ENCODE measurements at regions not wholly inside any gene's neighbourhood (a gene's known extent, or its start where the extent isn't known, plus 50 kb on each side); places are given as distances from the start of the nearest gene placed in this dataset.
"Not testable (repeated sequence)": the region's sequence is repeated elsewhere in the genome, so short reads cannot be mapped to it uniquely, and the experiment has no call there.

DNA sequence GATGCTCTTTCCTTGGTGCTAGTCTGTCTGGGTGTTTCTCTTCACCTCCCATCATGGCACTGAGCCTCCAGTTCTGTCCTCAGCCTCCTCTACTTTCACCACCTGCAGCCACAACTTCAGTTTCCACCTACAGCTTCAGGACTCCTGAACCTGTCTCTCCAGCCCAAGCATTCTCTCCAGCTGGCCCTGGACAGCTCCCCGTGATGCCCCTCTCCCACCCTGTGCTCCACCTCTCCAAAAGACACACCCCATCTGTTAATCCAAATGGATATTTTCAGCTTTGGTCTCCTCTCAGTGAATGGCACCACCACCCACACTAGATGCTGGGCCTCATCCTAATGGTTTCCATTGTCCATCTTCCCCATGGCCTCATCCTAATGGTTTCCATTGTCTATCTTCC lies 79.5 kb upstream of the NEDD9 start:
- H3K27me3 ChIP-seq (ENCODE audit: control insufficient read depth in 1 of 2, insufficient read depth in 2 of 2, low read length in 2 of 2): no peaks in the 10 kb centered on the region
- H3K36me3 ChIP-seq (ENCODE audit: control insufficient read depth in 2 of 2, insufficient read depth in 2 of 2, low read length in 2 of 2): no peaks in the 10 kb centered on the region
- no peak overlapping the region for H3K27ac ChIP-seq (ENCODE audit: low read length)
- no peak overlapping the region for H3K4me3 ChIP-seq (ENCODE audit: low read length in 2 of 2)
- no peaks in the 10 kb centered on the region for H3K4me1 ChIP-seq (ENCODE audit: control insufficient read depth, insufficient read depth, low read length)
- H3K9ac ChIP-seq (ENCODE audit: low read length in 2 of 2): no peak overlapping the region
- no peaks in the 10 kb centered on the region for H3K9me3 ChIP-seq (ENCODE audit: control insufficient read depth in 2 of 2, low read length in 2 of 2)

DNA sequence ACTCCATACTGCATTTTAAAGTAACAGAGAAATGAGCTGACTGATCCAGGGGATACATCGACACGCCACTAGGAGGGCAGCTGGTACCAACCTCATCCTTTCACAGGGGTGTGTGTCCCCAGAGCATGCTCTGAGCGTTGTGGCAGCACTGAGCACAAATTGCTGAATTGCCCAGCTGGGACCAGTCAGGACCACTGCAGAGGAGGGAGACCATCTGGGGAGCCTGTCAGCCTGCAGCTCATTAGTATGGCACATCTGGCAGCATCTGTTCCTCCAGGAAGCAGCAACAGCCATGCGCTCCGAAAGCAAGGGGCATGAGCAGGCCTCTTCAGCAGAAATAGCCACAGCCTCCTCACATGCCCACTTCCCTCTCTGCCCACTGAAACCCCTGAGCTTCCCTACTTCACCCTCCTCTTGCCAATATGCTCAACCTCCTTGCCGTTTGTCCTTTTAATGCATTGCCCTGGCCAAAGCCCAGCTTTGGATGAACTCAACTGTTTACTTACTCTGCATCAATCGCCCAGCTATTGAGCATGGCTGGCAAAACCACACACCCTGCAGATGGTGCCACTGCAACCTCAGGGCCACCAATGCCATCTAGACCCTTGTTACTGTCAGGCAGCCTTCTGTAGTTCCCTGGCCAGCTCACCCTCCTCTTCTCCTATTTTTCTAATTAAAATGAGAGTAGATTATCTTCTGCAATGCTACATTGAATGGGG lies 77.6 kb upstream of the NEDD9 start:
- H3K27me3 ChIP-seq (ENCODE audit: control insufficient read depth in 1 of 2, insufficient read depth in 2 of 2, low read length in 2 of 2): no peaks in the 10 kb centered on the region
- H3K9ac ChIP-seq (ENCODE audit: low read length in 2 of 2): no peak overlapping the region
- H3K36me3 ChIP-seq (ENCODE audit: control insufficient read depth in 2 of 2, insufficient read depth in 2 of 2, low read length in 2 of 2): no peaks in the 10 kb centered on the region
- no peak overlapping the region for H3K27ac ChIP-seq (ENCODE audit: low read length)
- no peaks in the 10 kb centered on the region for H3K4me1 ChIP-seq (ENCODE audit: control insufficient read depth, insufficient read depth, low read length)
- no peaks in the 10 kb centered on the region for H3K9me3 ChIP-seq (ENCODE audit: control insufficient read depth in 2 of 2, low read length in 2 of 2)
- H3K4me3 ChIP-seq (ENCODE audit: low read length in 2 of 2): no peak overlapping the region

GRCh38 chr6:11307226-11307625 lies 74.8 kb upstream of the NEDD9 start:
- Histone ChIP-seq H3K4me1 (ENCODE audit: control insufficient read depth, insufficient read depth, low read length) (no peaks in the 10 kb centered on the region), H3K4me3 (ENCODE audit: low read length in 2 of 2) (no peak overlapping the region), H3K36me3 (ENCODE audit: control insufficient read depth in 2 of 2, insufficient read depth in 2 of 2, low read length in 2 of 2) (no peaks in the 10 kb centered on the region), H3K9me3 (ENCODE audit: control insufficient read depth in 2 of 2, low read length in 2 of 2) (no peaks in the 10 kb centered on the region), H3K27me3 (ENCODE audit: control insufficient read depth in 1 of 2, insufficient read depth in 2 of 2, low read length in 2 of 2) (no peaks in the 10 kb centered on the region), H3K27ac (ENCODE audit: low read length) (no peak overlapping the region), H3K9ac (ENCODE audit: low read length in 2 of 2) (no peak overlapping the region)

- Histone ChIP-seq H3K4me3 (ENCODE audit: low read length in 2 of 2) (no peak overlapping the region), H3K27me3 (ENCODE audit: control insufficient read depth in 1 of 2, insufficient read depth in 2 of 2, low read length in 2 of 2) (no peaks in the 10 kb centered on the region), H3K9ac (ENCODE audit: low read length in 2 of 2) (no peak overlapping the region)
Measured at GRCh38 chr6:11304946-11305345, 72.5 kb upstream of the NEDD9 start.

GRCh38 chr6:11299876-11300428 lies 67.5 kb upstream of the NEDD9 start:
- H3K27me3 ChIP-seq (ENCODE audit: control insufficient read depth in 1 of 2, insufficient read depth in 2 of 2, low read length in 2 of 2); H3K4me1 ChIP-seq (ENCODE audit: control insufficient read depth, insufficient read depth, low read length); H3K9ac ChIP-seq (ENCODE audit: low read length in 2 of 2); H3K9me3 ChIP-seq (ENCODE audit: control insufficient read depth in 2 of 2, low read length in 2 of 2); H3K4me3 ChIP-seq (ENCODE audit: low read length in 2 of 2); H3K36me3 ChIP-seq (ENCODE audit: control insufficient read depth in 2 of 2, insufficient read depth in 2 of 2, low read length in 2 of 2); H3K27ac ChIP-seq (ENCODE audit: low read length): not testable (repeated sequence)

More at GRCh38 chr6:11304946-11305345, 72.5 kb upstream of the NEDD9 start:
- Histone ChIP-seq H3K4me1 (ENCODE audit: control insufficient read depth, insufficient read depth, low read length) (no peaks in the 10 kb centered on the region), H3K36me3 (ENCODE audit: control insufficient read depth in 2 of 2, insufficient read depth in 2 of 2, low read length in 2 of 2) (no peaks in the 10 kb centered on the region), H3K27ac (ENCODE audit: low read length) (no peak overlapping the region), H3K9me3 (ENCODE audit: control insufficient read depth in 2 of 2, low read length in 2 of 2) (peaks cover 0 to 2% of the 10 kb centered on the region in 2 donors)

GRCh38 chr6:11299421-11299784 lies 66.9 kb upstream of the NEDD9 start:
- not testable (repeated sequence) for H3K27me3 ChIP-seq (ENCODE audit: control insufficient read depth in 1 of 2, insufficient read depth in 2 of 2, low read length in 2 of 2); H3K27ac ChIP-seq (ENCODE audit: low read length); H3K4me3 ChIP-seq (ENCODE audit: low read length in 2 of 2); H3K9me3 ChIP-seq (ENCODE audit: control insufficient read depth in 2 of 2, low read length in 2 of 2); H3K9ac ChIP-seq (ENCODE audit: low read length in 2 of 2); H3K4me1 ChIP-seq (ENCODE audit: control insufficient read depth, insufficient read depth, low read length); H3K36me3 ChIP-seq (ENCODE audit: control insufficient read depth in 2 of 2, insufficient read depth in 2 of 2, low read length in 2 of 2)

DNA sequence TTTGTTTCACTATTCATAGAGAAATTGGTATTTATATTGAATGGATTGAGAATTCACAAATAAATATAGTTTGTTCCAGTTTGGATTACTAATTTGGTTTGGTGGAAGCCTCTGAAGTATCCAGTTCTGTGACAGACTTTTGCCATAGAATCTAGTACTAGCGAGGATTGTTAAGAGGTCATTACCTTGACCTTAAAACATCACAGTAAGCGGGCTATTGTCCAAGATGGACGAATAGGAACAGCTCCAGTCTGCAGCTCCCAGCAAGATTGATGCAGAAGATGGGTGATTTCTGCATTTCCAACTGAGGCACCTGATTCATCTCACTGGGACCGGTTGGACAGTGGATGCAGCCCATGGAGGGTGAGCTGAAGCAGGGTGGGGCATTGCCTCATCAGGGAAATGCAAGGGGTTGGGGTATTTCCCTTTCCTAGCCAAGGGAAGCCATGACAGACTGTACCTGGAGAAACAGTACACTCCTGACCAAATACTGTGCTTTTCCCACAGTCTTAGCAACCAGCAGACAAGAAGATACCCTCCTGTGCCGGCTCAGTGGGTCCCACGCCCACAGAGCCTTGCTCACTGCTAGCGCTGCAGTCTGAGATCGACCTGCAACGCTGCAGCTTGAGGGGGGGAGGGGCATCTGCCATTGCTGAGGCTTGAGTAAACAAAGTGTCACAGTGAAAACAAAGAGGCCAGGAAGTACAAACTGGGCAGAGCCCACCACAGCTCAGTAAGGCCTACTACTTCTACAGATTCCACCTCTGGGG lies 66.4 kb upstream of the NEDD9 start:
- Histone ChIP-seq H3K9ac (ENCODE audit: low read length in 2 of 2) (no peak overlapping the region), H3K4me3 (ENCODE audit: low read length in 2 of 2) (no peak overlapping the region), H3K9me3 (ENCODE audit: control insufficient read depth in 2 of 2, low read length in 2 of 2) (peaks cover 2 to 8% of the 10 kb centered on the region in 2 donors), H3K27me3 (ENCODE audit: control insufficient read depth in 1 of 2, insufficient read depth in 2 of 2, low read length in 2 of 2) (no peaks in the 10 kb centered on the region), H3K36me3 (ENCODE audit: control insufficient read depth in 2 of 2, insufficient read depth in 2 of 2, low read length in 2 of 2) (no peaks in the 10 kb centered on the region), H3K4me1 (ENCODE audit: control insufficient read depth, insufficient read depth, low read length) (no peaks in the 10 kb centered on the region), H3K27ac (ENCODE audit: low read length) (no peak overlapping the region)

DNA sequence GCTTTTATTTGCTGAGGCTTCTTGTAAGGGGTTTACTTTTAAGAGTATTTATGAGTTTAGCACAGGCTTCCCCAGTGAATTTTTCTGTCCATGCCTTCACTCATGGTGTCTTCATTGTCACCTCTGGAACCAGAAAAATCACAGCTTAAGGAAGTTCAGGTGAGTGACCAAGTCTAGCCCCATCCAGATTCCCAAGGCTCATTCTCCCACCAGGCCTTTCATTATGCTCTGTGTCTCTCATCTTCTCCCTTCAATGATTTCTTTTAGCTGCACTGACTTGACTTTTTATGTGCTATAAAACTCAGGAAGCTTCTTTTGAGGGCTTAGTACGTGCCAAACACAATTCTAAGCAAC lies 64.9 kb upstream of the NEDD9 start:
- H3K4me3 ChIP-seq (ENCODE audit: low read length in 2 of 2): no peak overlapping the region
- H3K9ac ChIP-seq (ENCODE audit: low read length in 2 of 2): no peak overlapping the region
- H3K27ac ChIP-seq (ENCODE audit: low read length): no peak overlapping the region
- H3K9me3 ChIP-seq (ENCODE audit: control insufficient read depth in 2 of 2, low read length in 2 of 2): peaks cover 2 to 8% of the 10 kb centered on the region in 2 donors
- no peaks in the 10 kb centered on the region for H3K4me1 ChIP-seq (ENCODE audit: control insufficient read depth, insufficient read depth, low read length)
- H3K36me3 ChIP-seq (ENCODE audit: control insufficient read depth in 2 of 2, insufficient read depth in 2 of 2, low read length in 2 of 2): no peaks in the 10 kb centered on the region
- no peaks in the 10 kb centered on the region for H3K27me3 ChIP-seq (ENCODE audit: control insufficient read depth in 1 of 2, insufficient read depth in 2 of 2, low read length in 2 of 2)

GRCh38 chr6:11296449-11297375 lies 64.2 kb upstream of the NEDD9 start:
- no peak overlapping the region for H3K9ac ChIP-seq (ENCODE audit: low read length in 2 of 2)
- H3K4me1 ChIP-seq (ENCODE audit: control insufficient read depth, insufficient read depth, low read length): no peaks in the 10 kb centered on the region
- H3K4me3 ChIP-seq (ENCODE audit: low read length in 2 of 2): no peak overlapping the region
- H3K27ac ChIP-seq (ENCODE audit: low read length): no peak overlapping the region
- H3K36me3 ChIP-seq (ENCODE audit: control insufficient read depth in 2 of 2, insufficient read depth in 2 of 2, low read length in 2 of 2): no peaks in the 10 kb centered on the region
- H3K27me3 ChIP-seq (ENCODE audit: control insufficient read depth in 1 of 2, insufficient read depth in 2 of 2, low read length in 2 of 2): no peaks in the 10 kb centered on the region
- H3K9me3 ChIP-seq (ENCODE audit: control insufficient read depth in 2 of 2, low read length in 2 of 2): peaks cover 2 to 8% of the 10 kb centered on the region in 2 donors

DNA sequence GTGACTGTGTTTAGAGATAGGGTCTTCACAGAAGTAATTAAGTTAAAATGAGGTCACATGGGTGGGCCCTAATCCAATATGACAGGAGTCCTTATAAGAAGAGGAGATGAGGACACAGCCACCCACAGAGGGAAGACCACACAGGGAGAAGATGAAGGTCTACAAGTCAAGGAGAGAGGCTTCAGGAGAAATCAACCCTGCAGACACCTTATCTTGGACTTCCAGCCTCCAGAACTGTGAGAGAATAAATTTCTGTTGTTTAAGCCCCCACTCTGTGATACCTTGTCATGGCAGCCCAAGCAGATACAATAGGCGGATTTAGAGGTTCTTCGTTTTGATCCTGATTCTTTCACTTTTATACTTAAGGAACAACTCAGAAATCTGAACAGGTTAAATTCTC lies 63.5 kb upstream of the NEDD9 start:
- no peaks in the 10 kb centered on the region for H3K27me3 ChIP-seq (ENCODE audit: control insufficient read depth in 1 of 2, insufficient read depth in 2 of 2, low read length in 2 of 2)
- H3K27ac ChIP-seq (ENCODE audit: low read length): no peak overlapping the region
- H3K9ac ChIP-seq (ENCODE audit: low read length in 2 of 2): no peak overlapping the region
- no peak overlapping the region for H3K4me3 ChIP-seq (ENCODE audit: low read length in 2 of 2)
- H3K4me1 ChIP-seq (ENCODE audit: control insufficient read depth, insufficient read depth, low read length): no peaks in the 10 kb centered on the region
- H3K9me3 ChIP-seq (ENCODE audit: control insufficient read depth in 2 of 2, low read length in 2 of 2): peaks cover 0 to 8% of the 10 kb centered on the region in 2 donors
- H3K36me3 ChIP-seq (ENCODE audit: control insufficient read depth in 2 of 2, insufficient read depth in 2 of 2, low read length in 2 of 2): no peaks in the 10 kb centered on the region
